Erythroblast (primary cell): ENCODE measurements at regions not wholly inside any gene's neighbourhood (a gene's known extent, or its start where the extent isn't known, plus 50 kb on each side); places are given as distances from the start of the nearest gene placed in this dataset.

Experiments
- GATA1 ChIP-seq: IDR thresholded peaks from 2 replicates; pipeline ENCODE4 v1.6.1; 2011; ENCODE audit warnings: low read depth, mild to moderate bottlenecking, control low read depth, low read length, moderate library complexity
- POLR2A ChIP-seq: IDR thresholded peaks from 2 replicates; pipeline ENCODE4 v1.6.1; 2011; ENCODE audit warnings: mild to moderate bottlenecking, low read length

DNA sequence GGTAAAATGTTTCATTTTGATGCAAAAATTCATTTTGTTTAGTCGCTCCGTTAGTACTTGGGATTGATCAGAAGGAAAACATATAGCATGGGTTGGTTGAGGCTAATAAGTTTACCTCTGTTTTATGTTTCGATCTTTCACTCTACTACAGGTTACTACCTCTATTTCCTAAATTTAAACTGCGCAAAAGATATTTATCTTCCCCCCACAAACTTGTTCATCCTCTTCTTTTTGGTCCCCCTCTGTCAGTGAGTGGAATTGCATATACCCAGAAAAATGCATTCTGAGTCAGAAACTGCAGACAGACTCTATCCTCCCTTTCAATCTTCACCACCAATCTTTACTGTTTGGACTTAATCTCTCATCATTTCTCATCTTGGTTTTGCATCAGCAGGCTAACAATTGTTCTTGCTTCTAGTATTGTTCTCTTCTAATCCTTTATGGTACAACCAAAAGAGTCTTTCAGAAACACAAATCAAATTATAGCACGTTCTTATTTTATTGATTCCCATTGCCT is 316.0 kb upstream of the ADGRL4 start:
- no peak for TF ChIP-seq POLR2A
- no peak for TF ChIP-seq GATA1
